WTC11 (cell line): ENCODE measurements at regions not wholly inside any gene's neighbourhood (a gene's known extent, or its start where the extent isn't known, plus 50 kb on each side); places are given as distances from the start of the nearest gene placed in this dataset.

Experiments
- ATAC-seq: fragments of 200-7000 bp; cut with Tn5 transposase; 2 replicates; pipeline ENCODE4 v1.10.0; 2021; ENCODE audit warnings: mild to moderate bottlenecking, moderate library complexity
- CTCF ChIA-PET: fragments of 300-600 bp; sonication (Branson Sonifier 250); formaldehyde crosslinking; loops from one replicate; lab custom pipeline; 2021; ENCODE audit warnings: antibody characterized with exemption; lab: Charles Lee
- POLR2A ChIA-PET: fragments of 350-600 bp; sonication (Branson Sonifier 250); formaldehyde crosslinking; loops from one replicate; lab custom pipeline; 2021; ENCODE audit warnings: antibody characterized with exemption; lab: Charles Lee
- DNase-seq: peaks from one replicate; pipeline ENCODE4 v3.0.0; 2021; ENCODE audit warnings: low spot score
- H3K27ac Mint-ChIP-seq: 2 replicates; pipeline ENCODE4 v1.8.0; 2021; ENCODE audit warnings: mixed read lengths
- H3K27me3 Mint-ChIP-seq: 2 replicates; pipeline ENCODE4 v1.8.0; 2021; ENCODE audit warnings: low read depth, mild to moderate bottlenecking, moderate library complexity, mixed read lengths
- H3K36me3 Mint-ChIP-seq: 2 replicates; pipeline ENCODE4 v1.8.0; 2021; ENCODE audit warnings: mixed read lengths
- H3K4me1 Mint-ChIP-seq: 2 replicates; pipeline ENCODE4 v1.8.0; 2022; ENCODE audit warnings: mixed read lengths
- H3K4me3 Mint-ChIP-seq: 2 replicates; pipeline ENCODE4 v1.8.0; 2021; ENCODE audit warnings: mild to moderate bottlenecking, moderate library complexity, mixed read lengths
- H3K9me3 Mint-ChIP-seq: 2 replicates; pipeline ENCODE4 v1.8.0; 2021; ENCODE audit warnings: mixed read lengths
- ATF2 ChIP-seq: sonication (generic); formaldehyde crosslinking; IDR thresholded peaks from 2 replicates; pipeline ENCODE4 v1.8.1; 2022; ENCODE audit warnings: low read depth, missing genetic modification reagents, borderline replicate concordance
- ATF3 ChIP-seq: sonication (generic); formaldehyde crosslinking; conservative IDR thresholded peaks from 2 replicates; pipeline ENCODE4 v1.8.1; 2022; ENCODE audit warnings: mild to moderate bottlenecking, missing genetic modification reagents
- CREM ChIP-seq: sonication (generic); formaldehyde crosslinking; IDR thresholded peaks from 2 replicates; pipeline ENCODE4 v1.8.1; 2022; ENCODE audit warnings: mild to moderate bottlenecking, missing genetic modification reagents, moderate library complexity
- CTCF ChIP-seq: fragments of 200-600 bp; IDR thresholded peaks from 2 replicates; pipeline ENCODE4 v1.8.0; 2022; ENCODE audit warnings: antibody characterized with exemption
- GRHL2 ChIP-seq: fragments of 250-450 bp; sonication (Bioruptor Pico); IDR thresholded peaks from 2 replicates; pipeline ENCODE4 v1.8.0; 2022; ENCODE audit warnings: mild to moderate bottlenecking, moderate library complexity; ENCODE audit not compliant: insufficient replicate concordance, severe bottlenecking
- IRF1 ChIP-seq: sonication (generic); formaldehyde crosslinking; IDR thresholded peaks from 2 replicates; pipeline ENCODE4 v1.8.0; 2023; ENCODE audit warnings: missing genetic modification reagents
- IRF2 ChIP-seq: sonication (generic); formaldehyde crosslinking; IDR thresholded peaks from 2 replicates; pipeline ENCODE4 v1.8.0; 2022; ENCODE audit warnings: low read depth, missing genetic modification reagents, borderline replicate concordance
- MLX ChIP-seq: sonication (generic); formaldehyde crosslinking; IDR thresholded peaks from 2 replicates; pipeline ENCODE4 v1.8.1; 2023; ENCODE audit warnings: mild to moderate bottlenecking, missing genetic modification reagents, moderate library complexity
- MYBL2 ChIP-seq: sonication (generic); formaldehyde crosslinking; IDR thresholded peaks from 2 replicates; pipeline ENCODE4 v1.8.1; 2023; ENCODE audit warnings: mild to moderate bottlenecking, moderate library complexity, missing genetic modification reagents
- NFATC4 ChIP-seq: fragments of 250-450 bp; sonication (Bioruptor Pico); IDR thresholded peaks from 2 replicates; pipeline ENCODE4 v1.9.0; 2021; ENCODE audit warnings: mild to moderate bottlenecking
- NFE2L1 ChIP-seq: sonication (generic); formaldehyde crosslinking; IDR thresholded peaks from 2 replicates; pipeline ENCODE4 v1.8.1; 2023; ENCODE audit warnings: missing genetic modification reagents
- NR2C2 ChIP-seq: sonication (generic); formaldehyde crosslinking; IDR thresholded peaks from 2 replicates; pipeline ENCODE4 v1.8.0; 2022; ENCODE audit warnings: mild to moderate bottlenecking, missing genetic modification reagents
- SMAD3 ChIP-seq: sonication (generic); formaldehyde crosslinking; IDR thresholded peaks from 2 replicates; pipeline ENCODE4 v1.8.0; 2022; ENCODE audit warnings: missing genetic modification reagents, mild to moderate bottlenecking, borderline replicate concordance
- TCF7 ChIP-seq: sonication (generic); formaldehyde crosslinking; IDR thresholded peaks from 2 replicates; pipeline ENCODE4 v1.8.0; 2022; ENCODE audit warnings: mild to moderate bottlenecking, low read depth, missing genetic modification reagents, moderate library complexity
- USF2 ChIP-seq: sonication (generic); formaldehyde crosslinking; IDR thresholded peaks from 2 replicates; pipeline ENCODE4 v1.8.1; 2023; ENCODE audit warnings: mild to moderate bottlenecking, missing genetic modification reagents, moderate library complexity
- ZBTB21 ChIP-seq: sonication (generic); formaldehyde crosslinking; IDR thresholded peaks from 2 replicates; pipeline ENCODE4 v1.8.1; 2023; ENCODE audit warnings: mild to moderate bottlenecking, missing genetic modification reagents, borderline replicate concordance
- ZNF232 ChIP-seq: sonication (generic); formaldehyde crosslinking; IDR thresholded peaks from 2 replicates; pipeline ENCODE4 v1.8.0; 2022; ENCODE audit warnings: mild to moderate bottlenecking, missing genetic modification reagents
- ZNF423 ChIP-seq: fragments of 250-450 bp; sonication (Bioruptor Pico); IDR thresholded peaks from 2 replicates; pipeline ENCODE4 v2.1.2; 2022; ENCODE audit warnings: mild to moderate bottlenecking, moderate library complexity
- ZNF512 ChIP-seq: sonication (generic); formaldehyde crosslinking; IDR thresholded peaks from 2 replicates; pipeline ENCODE4 v1.8.1; 2022; ENCODE audit warnings: missing genetic modification reagents, borderline replicate concordance
- ZNF671 ChIP-seq: fragments of 250-450 bp; sonication (Bioruptor Pico); IDR thresholded peaks from 2 replicates; pipeline ENCODE4 v1.8.0; 2021; ENCODE audit warnings: mild to moderate bottlenecking

- TF ChIP-seq ZBTB21 (CRISPR knock-in tag) (no peak), NFATC4 (CRISPR knock-in tag) (no peak), MYBL2 (CRISPR knock-in tag) (no peak), ATF2 (CRISPR knock-in tag) (no peak)
Observed at GRCh38 chr3:82000773-82001172, 239.3 kb upstream of the GBE1 start (continued).

GRCh38 chr3:82000350-82000749 lies 238.9 kb upstream of the GBE1 start:
- CTCF ChIA-PET: no interaction called here
- H3K4me1 Mint-ChIP-seq: peaks cover 34% of the 10 kb centered on the region
- no peaks in the 10 kb centered on the region for H3K27me3 Mint-ChIP-seq
- POLR2A ChIA-PET: no interaction called here
- no peaks in the 10 kb centered on the region for H3K36me3 Mint-ChIP-seq
- TF ChIP-seq NR2C2 (no peak), NFATC4 (CRISPR knock-in tag) (no peak), CTCF (no peak), ZNF232 (CRISPR knock-in tag) (no peak), TCF7 (CRISPR knock-in tag) (no peak), ZNF512 (CRISPR knock-in tag) (no peak), IRF2 (CRISPR knock-in tag) (no peak), GRHL2 (CRISPR knock-in tag) (no peak), SMAD3 (CRISPR knock-in tag) (no peak), IRF1 (no peak), MLX (no peak), ZNF671 (CRISPR knock-in tag) (no peak), ZNF423 (CRISPR knock-in tag) (no peak), NFE2L1 (CRISPR knock-in tag) (no peak)
- TF ChIP-seq, all 79 proteins: peak for 0
- ATAC-seq: no peak
- Mint-ChIP-seq H3K4me3 (no peak overlapping the region), H3K27ac (peak overlapping the region; percentile 84), H3K9me3 (peaks cover 9% of the 10 kb centered on the region)
- DNase-seq: no peak

- POLR2A ChIA-PET: no interaction called here
- CTCF ChIA-PET: no interaction called here
- H3K27ac Mint-ChIP-seq: no peak overlapping the region
- peaks cover 23% of the 10 kb centered on the region for H3K4me1 Mint-ChIP-seq
- no peak for DNase-seq
- peaks cover 9% of the 10 kb centered on the region for H3K9me3 Mint-ChIP-seq
- no peak overlapping the region for H3K4me3 Mint-ChIP-seq
- ATAC-seq: no peak
- no peaks in the 10 kb centered on the region for H3K36me3 Mint-ChIP-seq
- H3K27me3 Mint-ChIP-seq: no peaks in the 10 kb centered on the region
- no peak for TF ChIP-seq CREM (CRISPR knock-in tag)
- TF ChIP-seq USF2: no peak
- no peak for TF ChIP-seq ATF3
- TF ChIP-seq, all 79 proteins: peak for 0
Observed at GRCh38 chr3:81998907-81999306, 237.5 kb upstream of the GBE1 start.
